DOHH2 (cell line): ENCODE measurements at regions not wholly inside any gene's neighbourhood (a gene's known extent, or its start where the extent isn't known, plus 50 kb on each side); places are given as distances from the start of the nearest gene placed in this dataset.

Experiments
- CTCF ChIP-seq: fragments of 200-600 bp; sonication (generic); IDR thresholded peaks from one replicate; pipeline ENCODE4 v1.5.1; 2014; ENCODE audit warnings: antibody characterized with exemption, mild to moderate bottlenecking, low read depth, low read length; ENCODE audit not compliant: poor library complexity, severe bottlenecking
- EZH2phosphoT487 ChIP-seq: fragments of 200-600 bp; sonication (generic); IDR thresholded peaks from 2 replicates; pipeline ENCODE4 v1.6.1; 2017; ENCODE audit warnings: borderline replicate concordance, mild to moderate bottlenecking, antibody characterized with exemption, low read length, moderate library complexity, mixed read lengths

DNA sequence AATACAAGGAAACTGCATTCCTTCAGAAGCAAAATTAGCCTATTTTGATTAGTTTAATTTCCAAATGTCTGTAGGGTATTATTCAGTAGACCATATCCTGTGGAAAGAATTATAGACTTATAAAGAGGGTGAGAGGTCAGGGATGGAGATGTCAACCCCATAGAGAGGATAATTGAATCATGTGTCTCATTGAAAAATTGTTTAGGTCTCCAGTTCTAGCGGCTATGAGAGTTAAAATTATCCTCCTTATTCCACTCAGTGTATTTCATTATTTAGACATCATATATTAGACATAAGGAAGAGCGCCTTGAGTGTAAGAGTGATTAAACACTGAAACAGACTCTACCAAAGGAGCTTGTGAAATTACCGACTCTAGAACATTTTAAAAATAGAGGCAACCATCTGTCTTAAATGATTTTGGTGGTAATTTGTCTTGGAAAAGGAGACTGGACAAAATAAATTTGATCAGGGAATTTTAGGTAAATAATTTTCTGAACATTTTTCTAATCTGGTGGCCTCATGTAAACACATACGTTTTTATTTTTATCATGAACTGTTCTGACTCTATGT is 654.4 kb upstream of the TENM3 start:
- no peak for TF ChIP-seq CTCF
- TF ChIP-seq EZH2phosphoT487, result no peak
